Prostate gland (tissue), 2 donors: ENCODE measurements at regions not wholly inside any gene's neighbourhood (a gene's known extent, or its start where the extent isn't known, plus 50 kb on each side); places are given as distances from the start of the nearest gene placed in this dataset.

ENCODE experiments used
- POLR2A ChIP-seq: fragments of 450-650 bp; IDR thresholded peaks from one replicate; pipeline ENCODE4 v1.6.1; 2016; ENCODE audit warnings: antibody characterized with exemption, mild to moderate bottlenecking
- POLR2AphosphoS5 ChIP-seq: sonication (generic); formaldehyde crosslinking; IDR thresholded peaks from one replicate; pipeline ENCODE4 v1.6.1; 2017; ENCODE audit warnings: antibody characterized with exemption
- TF ChIP-seq, protein P1 (sequence below), 4 experiments: fragments of 200-600 bp in 2 of 4; fragments of 450-650 bp in 2 of 4; sonication (generic) in 2 of 4; IDR thresholded peaks; 1 replicate in 3 of 4; 2 replicates in 1 of 4; pipeline ENCODE4 v1.5.1; 2016 to 2019; ENCODE audit warnings: antibody characterized with exemption in 4 of 4, mild to moderate bottlenecking in 2 of 4, moderate library complexity in 2 of 4

GRCh38 chr5:126052791-126053190 is 370.4 kb upstream of the GRAMD2B start:
- TF ChIP-seq, protein P1, sequence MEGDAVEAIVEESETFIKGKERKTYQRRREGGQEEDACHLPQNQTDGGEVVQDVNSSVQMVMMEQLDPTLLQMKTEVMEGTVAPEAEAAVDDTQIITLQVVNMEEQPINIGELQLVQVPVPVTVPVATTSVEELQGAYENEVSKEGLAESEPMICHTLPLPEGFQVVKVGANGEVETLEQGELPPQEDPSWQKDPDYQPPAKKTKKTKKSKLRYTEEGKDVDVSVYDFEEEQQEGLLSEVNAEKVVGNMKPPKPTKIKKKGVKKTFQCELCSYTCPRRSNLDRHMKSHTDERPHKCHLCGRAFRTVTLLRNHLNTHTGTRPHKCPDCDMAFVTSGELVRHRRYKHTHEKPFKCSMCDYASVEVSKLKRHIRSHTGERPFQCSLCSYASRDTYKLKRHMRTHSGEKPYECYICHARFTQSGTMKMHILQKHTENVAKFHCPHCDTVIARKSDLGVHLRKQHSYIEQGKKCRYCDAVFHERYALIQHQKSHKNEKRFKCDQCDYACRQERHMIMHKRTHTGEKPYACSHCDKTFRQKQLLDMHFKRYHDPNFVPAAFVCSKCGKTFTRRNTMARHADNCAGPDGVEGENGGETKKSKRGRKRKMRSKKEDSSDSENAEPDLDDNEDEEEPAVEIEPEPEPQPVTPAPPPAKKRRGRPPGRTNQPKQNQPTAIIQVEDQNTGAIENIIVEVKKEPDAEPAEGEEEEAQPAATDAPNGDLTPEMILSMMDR (IDR thresholded peaks at IDR 0.05): no peak
- TF ChIP-seq POLR2A: no peak
- no peak for TF ChIP-seq POLR2AphosphoS5
